ENCODE measurements at regions not wholly inside any gene's neighbourhood (a gene's known extent, or its start where the extent isn't known, plus 50 kb on each side); places are given as distances from the start of the nearest gene placed in this dataset.

DNA sequence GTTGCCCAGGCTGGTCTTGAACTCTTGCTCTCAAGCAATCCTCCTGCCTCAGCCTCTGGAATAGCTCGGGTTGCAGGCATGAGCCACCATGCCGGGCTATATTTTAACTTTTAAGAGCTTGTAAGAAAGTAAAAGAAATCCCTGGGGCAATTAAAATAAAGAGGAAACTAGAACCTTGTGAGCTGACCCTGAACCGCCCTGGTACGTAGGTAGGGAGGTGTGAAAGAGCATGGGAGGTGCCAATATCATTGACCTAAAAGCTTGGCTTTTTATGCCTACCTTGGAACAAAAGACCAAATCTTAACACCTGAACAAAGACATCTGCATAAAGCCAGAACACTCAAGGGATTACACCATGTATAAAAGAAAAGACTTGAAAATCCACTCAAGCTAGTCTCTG is 595.1 kb downstream of the SOX6 start:
- Histone ChIP-seq H4K5ac (ENCODE audit: insufficient read length, low read depth, low read length) (no peak overlapping the region), H3K79me1 (ENCODE audit: insufficient read depth, low read depth, low read length, poor library complexity, severe bottlenecking) (no peaks in the 10 kb centered on the region), H2BK5ac (ENCODE audit: insufficient read length, low read length) (no peak overlapping the region), H2BK12ac (ENCODE audit: insufficient read length, low read depth, low read length) (no peak overlapping the region), H3K56ac (ENCODE audit: insufficient read length, low read depth, low read length) (no peak overlapping the region), H3K9ac (ENCODE audit: extremely low read depth, insufficient read length, low read length) (no peak overlapping the region), H3K4me2 (ENCODE audit: insufficient read depth, insufficient read length, low read length) (no peak overlapping the region), H3K23ac (ENCODE audit: insufficient read length, low read depth, low read length) (no peak overlapping the region), H3K9me3 (ENCODE audit: control insufficient read depth, low read depth, low read length) (no peaks in the 10 kb centered on the region), H3T11ph (ENCODE audit: low read length) (no peak overlapping the region), H4K20me1 (ENCODE audit: control insufficient read depth, insufficient read depth, insufficient read length) (no peaks in the 10 kb centered on the region), H3K79me2 (ENCODE audit: insufficient read depth, low read length) (no peaks in the 10 kb centered on the region), H3K27ac (ENCODE audit: insufficient read length, low read depth, low read length) (no peak overlapping the region), H2BK15ac (ENCODE audit: low read depth, low read length) (no peak overlapping the region), H4K8ac (replicated peaks; ENCODE audit: insufficient read length, low read depth, low read length) (no peak overlapping the region), H2AK5ac (ENCODE audit: insufficient read length, low read length) (no peak overlapping the region), H3K4me1 (ENCODE audit: insufficient read depth, low read length) (no peaks in the 10 kb centered on the region; the same call in 1 of the 2 replicates), H2BK120ac (ENCODE audit: low read depth, low read length, poor library complexity, severe bottlenecking) (no peak overlapping the region), H3K23me2 (ENCODE audit: insufficient read length, low read depth, low read length, poor library complexity, severe bottlenecking) (no peaks in the 10 kb centered on the region), H4K91ac (ENCODE audit: insufficient read length, low read depth, low read length) (no peak overlapping the region), H2AFZ (ENCODE audit: low read length) (no peak overlapping the region), H3K27me3 (ENCODE audit: insufficient read depth, low read length) (no peaks in the 10 kb centered on the region), H3K18ac (ENCODE audit: insufficient read length, low read depth, low read length) (no peak overlapping the region), H3K14ac (ENCODE audit: insufficient read depth, low read length) (no peak overlapping the region), H2BK20ac (ENCODE audit: low read depth, low read length, poor library complexity, severe bottlenecking) (no peak overlapping the region), H3K4ac (ENCODE audit: low read depth, low read length) (no peak overlapping the region)
- TF ChIP-seq, protein P1, sequence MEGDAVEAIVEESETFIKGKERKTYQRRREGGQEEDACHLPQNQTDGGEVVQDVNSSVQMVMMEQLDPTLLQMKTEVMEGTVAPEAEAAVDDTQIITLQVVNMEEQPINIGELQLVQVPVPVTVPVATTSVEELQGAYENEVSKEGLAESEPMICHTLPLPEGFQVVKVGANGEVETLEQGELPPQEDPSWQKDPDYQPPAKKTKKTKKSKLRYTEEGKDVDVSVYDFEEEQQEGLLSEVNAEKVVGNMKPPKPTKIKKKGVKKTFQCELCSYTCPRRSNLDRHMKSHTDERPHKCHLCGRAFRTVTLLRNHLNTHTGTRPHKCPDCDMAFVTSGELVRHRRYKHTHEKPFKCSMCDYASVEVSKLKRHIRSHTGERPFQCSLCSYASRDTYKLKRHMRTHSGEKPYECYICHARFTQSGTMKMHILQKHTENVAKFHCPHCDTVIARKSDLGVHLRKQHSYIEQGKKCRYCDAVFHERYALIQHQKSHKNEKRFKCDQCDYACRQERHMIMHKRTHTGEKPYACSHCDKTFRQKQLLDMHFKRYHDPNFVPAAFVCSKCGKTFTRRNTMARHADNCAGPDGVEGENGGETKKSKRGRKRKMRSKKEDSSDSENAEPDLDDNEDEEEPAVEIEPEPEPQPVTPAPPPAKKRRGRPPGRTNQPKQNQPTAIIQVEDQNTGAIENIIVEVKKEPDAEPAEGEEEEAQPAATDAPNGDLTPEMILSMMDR (conservative IDR thresholded peaks at IDR 0.05): no peak
- Mint-ChIP-seq H3K36me3 (ENCODE audit: insufficient read depth in 1 of 3, low read depth in 3 of 3) (no peaks in the 10 kb centered on the region), H3K4me1 (peaks cover 0 to 10% of the 10 kb centered on the region in 2 experiments; a peak in 2 of 4 replicates), H3K9me3 (peaks cover 0 to 5% of the 10 kb centered on the region in 2 experiments; a peak in 1 of 5 replicates), H3K27me3 (ENCODE audit: low read depth) (no peaks in the 10 kb centered on the region; the same call in 1 of the 2 replicates), H3K27ac (no peak overlapping the region), H3K4me3 (no peak overlapping the region)
- no CpG with 5 or more reads among the region's 4 CpGs for WGBS (ENCODE audit: extremely low coverage, insufficient read length, low lambda C conversion rate)
- no peak for DNase-seq

Measured in H9 (cell line).